Osteoblast (primary cell): ENCODE measurements at regions not wholly inside any gene's neighbourhood (a gene's known extent, or its start where the extent isn't known, plus 50 kb on each side); places are given as distances from the start of the nearest gene placed in this dataset.

Source experiments
- DNase-seq: peaks from one replicate; pipeline ENCODE4 v3.0.0; 2011; ENCODE audit warnings: low spot score, mixed read lengths; ENCODE audit not compliant: insufficient read length; ENCODE audit errors: missing footprints
- H2AFZ ChIP-seq: 2 replicates; pipeline ENCODE4 v1.6.0; 2011; ENCODE audit warnings: mild to moderate bottlenecking, low read length
- H3K27ac ChIP-seq: 2 replicates; pipeline ENCODE4 v1.5.1; 2011; ENCODE audit warnings: mild to moderate bottlenecking, low read depth, low read length, moderate library complexity
- H3K27me3 ChIP-seq: 2 replicates; pipeline ENCODE4 v1.6.0; 2012; ENCODE audit warnings: mild to moderate bottlenecking, control low read depth, inconsistent platforms, low read length, moderate library complexity; ENCODE audit not compliant: insufficient read depth
- H3K36me3 ChIP-seq: 2 replicates; pipeline ENCODE4 v1.5.1; 2011; ENCODE audit warnings: mild to moderate bottlenecking, low read length, control low read depth, moderate library complexity; ENCODE audit not compliant: insufficient read depth
- H3K4me1 ChIP-seq: 2 replicates; pipeline ENCODE4 v1.5.1; 2011; ENCODE audit warnings: mild to moderate bottlenecking, low read length, control low read depth, moderate library complexity; ENCODE audit not compliant: insufficient read depth
- H3K4me2 ChIP-seq: 2 replicates; pipeline ENCODE4 v1.6.0; 2011; ENCODE audit warnings: mild to moderate bottlenecking, low read length; ENCODE audit not compliant: insufficient read depth
- H3K4me3 ChIP-seq: fragments of 200-600 bp; sonication (generic); 3 replicates; pipeline ENCODE4 v1.5.1; 2012; ENCODE audit warnings: mild to moderate bottlenecking, low read length, inconsistent platforms; ENCODE audit not compliant: insufficient read depth
- H3K79me2 ChIP-seq: 2 replicates; pipeline ENCODE4 v1.6.0; 2012; ENCODE audit warnings: mild to moderate bottlenecking, low read length, control low read depth, inconsistent platforms; ENCODE audit not compliant: insufficient read depth
- H3K9me3 ChIP-seq: 2 replicates; pipeline ENCODE4 v1.5.1; 2011; ENCODE audit warnings: low read depth, low read length, control low read depth
- H4K20me1 ChIP-seq: 2 replicates; pipeline ENCODE4 v1.6.0; 2012; ENCODE audit warnings: mild to moderate bottlenecking, low read length, control low read depth; ENCODE audit not compliant: insufficient read depth
- CTCF ChIP-seq: IDR thresholded peaks from 2 replicates; pipeline ENCODE4 v1.5.1; 2011; ENCODE audit warnings: mild to moderate bottlenecking, low read depth, low read length, moderate library complexity; ENCODE audit errors: extremely low read depth

GRCh38 chr21:22632176-22632575, 1634.0 kb downstream of the NCAM2 start:
- Histone ChIP-seq H3K36me3 (no peaks in the 10 kb centered on the region), H3K27ac (no peak overlapping the region), H3K79me2 (no peaks in the 10 kb centered on the region), H3K9me3 (peaks cover 2% of the 10 kb centered on the region), H3K4me3 (no peak overlapping the region), H3K4me1 (no peaks in the 10 kb centered on the region), H3K27me3 (no peaks in the 10 kb centered on the region), H2AFZ (no peak overlapping the region), H4K20me1 (no peaks in the 10 kb centered on the region), H3K4me2 (no peak overlapping the region)
- no peak for TF ChIP-seq CTCF
- DNase-seq, result no peak

GRCh38 chr21:22649246-22649645, 1651.0 kb downstream of the NCAM2 start:
- Histone ChIP-seq H3K4me3 (no peak overlapping the region), H3K9me3 (peaks cover 3% of the 10 kb centered on the region), H3K79me2 (no peaks in the 10 kb centered on the region), H2AFZ (no peak overlapping the region), H4K20me1 (no peaks in the 10 kb centered on the region), H3K27me3 (no peaks in the 10 kb centered on the region), H3K36me3 (no peaks in the 10 kb centered on the region), H3K27ac (no peak overlapping the region), H3K4me2 (no peak overlapping the region), H3K4me1 (no peaks in the 10 kb centered on the region)
- TF ChIP-seq CTCF, result no peak
- DNase-seq, result no peak

GRCh38 chr21:22650226-22650625, 1652.0 kb downstream of the NCAM2 start:
- H4K20me1 ChIP-seq, result no peaks in the 10 kb centered on the region
- H3K27me3 ChIP-seq, result no peaks in the 10 kb centered on the region
- no peak for DNase-seq
- TF ChIP-seq CTCF, result no peak
- no peak overlapping the region for H2AFZ ChIP-seq
- H3K36me3 ChIP-seq, result no peaks in the 10 kb centered on the region
- H3K4me2 ChIP-seq, result no peak overlapping the region
- H3K4me1 ChIP-seq, result no peaks in the 10 kb centered on the region
- no peak overlapping the region for H3K27ac ChIP-seq
- H3K4me3 ChIP-seq, result no peak overlapping the region
- H3K79me2 ChIP-seq, result no peaks in the 10 kb centered on the region
- H3K9me3 ChIP-seq, result peaks cover 3% of the 10 kb centered on the region

GRCh38 chr21:22657781-22658180, 1659.6 kb downstream of the NCAM2 start:
- TF ChIP-seq CTCF, result no peak
- H3K79me2 ChIP-seq, result no peaks in the 10 kb centered on the region
- DNase-seq, result no peak

More at GRCh38 chr21:22657781-22658180, 1659.6 kb downstream of the NCAM2 start:
- H3K9me3 ChIP-seq, result no peaks in the 10 kb centered on the region
- H3K27me3 ChIP-seq, result no peaks in the 10 kb centered on the region
- H3K4me3 ChIP-seq, result no peak overlapping the region
- H3K36me3 ChIP-seq, result no peaks in the 10 kb centered on the region
- H3K4me2 ChIP-seq, result no peak overlapping the region
- no peaks in the 10 kb centered on the region for H3K4me1 ChIP-seq
- no peak overlapping the region for H3K27ac ChIP-seq
- no peaks in the 10 kb centered on the region for H4K20me1 ChIP-seq
- no peak overlapping the region for H2AFZ ChIP-seq
